ENCODE measurements at regions not wholly inside any gene's neighbourhood (a gene's known extent, or its start where the extent isn't known, plus 50 kb on each side); places are given as distances from the start of the nearest gene placed in this dataset.
"Not testable (repeated sequence)": the region's sequence is repeated elsewhere in the genome, so short reads cannot be mapped to it uniquely, and the experiment has no call there.

- Mint-ChIP-seq H3K36me3 (ENCODE audit: insufficient read depth) (no peaks in the 10 kb centered on the region), H3K4me3 (no peak overlapping the region), H3K9me3 (peaks cover 11 to 12% of the 10 kb centered on the region in 2 donors), H3K27ac (no peak overlapping the region), H3K27me3 (no peaks in the 10 kb centered on the region), H3K4me1 (ENCODE audit: low read depth in 2 of 2) (no peaks in the 10 kb centered on the region)
- ATAC-seq (replicated peaks) (no peak), DNase-seq (no peak)
These were observed 1177.5 kb downstream of the NSUN3 start for GRCh38 chr3:95240395-95240794.

GRCh38 chr3:95241256-95241655 is 1178.4 kb downstream of the NSUN3 start:
- DNase-seq; H3K4me3 Mint-ChIP-seq; H3K4me1 Mint-ChIP-seq (ENCODE audit: low read depth in 2 of 2); ATAC-seq (replicated peaks); H3K36me3 Mint-ChIP-seq (ENCODE audit: insufficient read depth); H3K27ac Mint-ChIP-seq; H3K27me3 Mint-ChIP-seq: not testable (repeated sequence)
- H3K9me3 Mint-ChIP-seq, result peaks cover 15 to 18% of the 10 kb centered on the region in 2 donors

- no peak overlapping the region for H3K27ac Mint-ChIP-seq
- no peaks in the 10 kb centered on the region for H3K27me3 Mint-ChIP-seq
- no peaks in the 10 kb centered on the region for H3K36me3 Mint-ChIP-seq (ENCODE audit: insufficient read depth)
- DNase-seq (no peak), ATAC-seq (replicated peaks) (no peak)
- H3K4me1 Mint-ChIP-seq (ENCODE audit: low read depth in 2 of 2), result no peaks in the 10 kb centered on the region
- peaks cover 6 to 8% of the 10 kb centered on the region in 2 donors for H3K9me3 Mint-ChIP-seq
- H3K4me3 Mint-ChIP-seq, result no peak overlapping the region
These were observed 1183.6 kb downstream of the NSUN3 start for GRCh38 chr3:95246413-95246812.

GRCh38 chr3:95254061-95254460 is 1191.2 kb downstream of the NSUN3 start:
- no peaks in the 10 kb centered on the region for H3K36me3 Mint-ChIP-seq (ENCODE audit: insufficient read depth)

GRCh38 chr3:95254758-95255157 is 1191.9 kb downstream of the NSUN3 start:
- Mint-ChIP-seq H3K27ac (no peak overlapping the region), H3K36me3 (ENCODE audit: insufficient read depth) (no peaks in the 10 kb centered on the region), H3K27me3 (no peaks in the 10 kb centered on the region), H3K9me3 (peaks cover 9 to 14% of the 10 kb centered on the region in 2 donors), H3K4me1 (ENCODE audit: low read depth in 2 of 2) (no peaks in the 10 kb centered on the region), H3K4me3 (no peak overlapping the region)
- ATAC-seq (replicated peaks), result no peak
- no peak for DNase-seq

More at GRCh38 chr3:95254061-95254460, 1191.2 kb downstream of the NSUN3 start:
- peaks cover 6 to 9% of the 10 kb centered on the region in 2 donors for H3K9me3 Mint-ChIP-seq
- no peaks in the 10 kb centered on the region for H3K27me3 Mint-ChIP-seq
- H3K27ac Mint-ChIP-seq, result no peak overlapping the region
- no peak for ATAC-seq (replicated peaks)
- no peak overlapping the region for H3K4me3 Mint-ChIP-seq
- DNase-seq, result no peak
- H3K4me1 Mint-ChIP-seq (ENCODE audit: low read depth in 2 of 2), result no peaks in the 10 kb centered on the region

- Mint-ChIP-seq H3K4me3 (no peak overlapping the region), H3K27me3 (no peaks in the 10 kb centered on the region), H3K27ac (no peak overlapping the region), H3K9me3 (peaks cover 2 to 8% of the 10 kb centered on the region in 2 donors), H3K36me3 (ENCODE audit: insufficient read depth) (no peaks in the 10 kb centered on the region), H3K4me1 (ENCODE audit: low read depth in 2 of 2) (no peaks in the 10 kb centered on the region)
- DNase-seq, result no peak
- ATAC-seq (replicated peaks), result no peak
These were observed 1202.3 kb downstream of the NSUN3 start for GRCh38 chr3:95265129-95265528.

GRCh38 chr3:95271395-95271794 is 1208.5 kb downstream of the NSUN3 start:
- H3K27ac Mint-ChIP-seq, result no peak overlapping the region
- H3K27me3 Mint-ChIP-seq, result no peaks in the 10 kb centered on the region
- DNase-seq, result no peak
- H3K4me3 Mint-ChIP-seq, result no peak overlapping the region
- no peaks in the 10 kb centered on the region for H3K4me1 Mint-ChIP-seq (ENCODE audit: low read depth in 2 of 2)
- ATAC-seq (replicated peaks), result no peak
- no peaks in the 10 kb centered on the region for H3K36me3 Mint-ChIP-seq (ENCODE audit: insufficient read depth)
- peaks cover 5 to 8% of the 10 kb centered on the region in 2 donors for H3K9me3 Mint-ChIP-seq

- H3K27me3 Mint-ChIP-seq, result no peaks in the 10 kb centered on the region
- H3K4me1 Mint-ChIP-seq (ENCODE audit: low read depth in 2 of 2), result no peaks in the 10 kb centered on the region
- ATAC-seq (replicated peaks), result no peak
- H3K9me3 Mint-ChIP-seq, result peaks cover 5 to 8% of the 10 kb centered on the region in 2 donors
- no peaks in the 10 kb centered on the region for H3K36me3 Mint-ChIP-seq (ENCODE audit: insufficient read depth)
- no peak overlapping the region for H3K4me3 Mint-ChIP-seq
- no peak overlapping the region for H3K27ac Mint-ChIP-seq
- DNase-seq, result no peak
These were observed 1209.3 kb downstream of the NSUN3 start for GRCh38 chr3:95272166-95272565.

- DNase-seq (no peak), ATAC-seq (replicated peaks) (no peak)
- Mint-ChIP-seq H3K27ac (no peak overlapping the region), H3K36me3 (ENCODE audit: insufficient read depth) (no peaks in the 10 kb centered on the region), H3K9me3 (peaks cover 5 to 8% of the 10 kb centered on the region in 2 donors), H3K27me3 (no peaks in the 10 kb centered on the region), H3K4me1 (ENCODE audit: low read depth in 2 of 2) (no peaks in the 10 kb centered on the region), H3K4me3 (no peak overlapping the region)
These were observed 1209.9 kb downstream of the NSUN3 start for GRCh38 chr3:95272781-95273180.

- H3K4me1 Mint-ChIP-seq (ENCODE audit: low read depth in 2 of 2), result no peaks in the 10 kb centered on the region
- no peaks in the 10 kb centered on the region for H3K36me3 Mint-ChIP-seq (ENCODE audit: insufficient read depth)
- ATAC-seq (replicated peaks), result no peak
- peaks cover 0 to 3% of the 10 kb centered on the region in 2 donors for H3K9me3 Mint-ChIP-seq
- no peak overlapping the region for H3K4me3 Mint-ChIP-seq
- no peak overlapping the region for H3K27ac Mint-ChIP-seq
- no peak for DNase-seq
- no peaks in the 10 kb centered on the region for H3K27me3 Mint-ChIP-seq
These were observed 1214.8 kb downstream of the NSUN3 start for GRCh38 chr3:95277613-95278012.

GRCh38 chr3:95280711-95281352 is 1218.0 kb downstream of the NSUN3 start:
- no peaks in the 10 kb centered on the region for H3K4me1 Mint-ChIP-seq (ENCODE audit: low read depth in 2 of 2)
- DNase-seq (no peak), ATAC-seq (replicated peaks) (no peak)
- H3K9me3 Mint-ChIP-seq, result no peaks in the 10 kb centered on the region
- H3K4me3 Mint-ChIP-seq, result no peak overlapping the region
- no peaks in the 10 kb centered on the region for H3K36me3 Mint-ChIP-seq (ENCODE audit: insufficient read depth)
- no peak overlapping the region for H3K27ac Mint-ChIP-seq
- H3K27me3 Mint-ChIP-seq, result no peaks in the 10 kb centered on the region

GRCh38 chr3:95289295-95289694 is 1226.4 kb downstream of the NSUN3 start:
- no peak overlapping the region for H3K27ac Mint-ChIP-seq
- H3K4me1 Mint-ChIP-seq (ENCODE audit: low read depth in 2 of 2), result no peaks in the 10 kb centered on the region
- no peak for ATAC-seq (replicated peaks)
- H3K9me3 Mint-ChIP-seq, result peaks cover 5 to 9% of the 10 kb centered on the region in 2 donors
- H3K36me3 Mint-ChIP-seq (ENCODE audit: insufficient read depth), result peaks cover 2% of the 10 kb centered on the region
- no peak overlapping the region for H3K4me3 Mint-ChIP-seq
- no peak for DNase-seq
- no peaks in the 10 kb centered on the region for H3K27me3 Mint-ChIP-seq

GRCh38 chr3:95297581-95297980 is 1234.7 kb downstream of the NSUN3 start:
- peaks cover 0 to 5% of the 10 kb centered on the region in 2 donors for H3K9me3 Mint-ChIP-seq
- H3K27me3 Mint-ChIP-seq, result no peaks in the 10 kb centered on the region
- DNase-seq (no peak), ATAC-seq (replicated peaks) (no peak)
- no peaks in the 10 kb centered on the region for H3K4me1 Mint-ChIP-seq (ENCODE audit: low read depth in 2 of 2)
- no peak overlapping the region for H3K27ac Mint-ChIP-seq
- H3K36me3 Mint-ChIP-seq (ENCODE audit: insufficient read depth), result peaks cover 5% of the 10 kb centered on the region
- no peak overlapping the region for H3K4me3 Mint-ChIP-seq

GRCh38 chr3:95302044-95302443 is 1239.2 kb downstream of the NSUN3 start:
- Mint-ChIP-seq H3K36me3 (ENCODE audit: insufficient read depth) (no peaks in the 10 kb centered on the region), H3K27me3 (no peaks in the 10 kb centered on the region), H3K4me3 (no peak overlapping the region), H3K9me3 (peaks cover 0 to 5% of the 10 kb centered on the region in 2 donors), H3K27ac (no peak overlapping the region), H3K4me1 (ENCODE audit: low read depth in 2 of 2) (no peaks in the 10 kb centered on the region)
- no peak for DNase-seq
- no peak for ATAC-seq (replicated peaks)
